ENCODE measurements at regions not wholly inside any gene's neighbourhood (a gene's known extent, or its start where the extent isn't known, plus 50 kb on each side); places are given as distances from the start of the nearest gene placed in this dataset.

DNA sequence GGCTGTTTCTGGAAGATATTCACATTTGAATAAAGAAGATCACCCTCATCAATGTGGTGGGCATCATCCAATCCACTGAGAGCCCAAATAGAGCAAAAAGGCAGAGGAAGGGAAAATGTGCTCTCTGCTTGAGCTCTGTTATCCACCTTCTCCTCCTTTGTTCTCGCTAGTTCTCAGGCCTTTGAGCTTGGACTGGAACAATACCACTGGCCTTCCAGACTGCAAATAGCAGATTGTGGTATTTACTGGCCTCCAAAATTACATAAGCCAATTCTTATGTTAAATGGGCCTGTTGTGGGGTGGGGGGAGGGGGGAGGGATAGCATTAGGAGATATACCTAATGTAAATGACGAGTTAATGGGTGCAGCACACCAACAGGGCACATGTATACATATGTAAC is 219.3 kb downstream of the C1orf94 start:
- H3K4me2 ChIP-seq = peak overlapping the region; percentile 50

More for the DNA sequence above, 219.3 kb downstream of the C1orf94 start:
- Mint-ChIP-seq H3K36me3 (ENCODE audit: low read depth) (no peaks in the 10 kb centered on the region), H3K4me3 (no peak overlapping the region; the same call in 2 of the 3 replicates), H3K27me3 (ENCODE audit: insufficient read depth, low read depth, poor library complexity) (peaks cover 1% of the 10 kb centered on the region), H3K9me3 (no peaks in the 10 kb centered on the region; the same call in 2 of the 3 replicates), H3K27ac (peak overlapping the region; percentile 85), H3K4me1 (peaks cover 6% of the 10 kb centered on the region)
- H3K4me1 ChIP-seq (ENCODE audit: insufficient read depth) = peaks cover 10% of the 10 kb centered on the region; the same call in 1 of the 2 replicates
- peak overlapping the region; percentile 55; the same call in 1 of the 2 replicates for H3K27ac ChIP-seq (ENCODE audit: low read depth)
- no peaks in the 10 kb centered on the region for H3K36me3 ChIP-seq (ENCODE audit: insufficient read depth)
- peak; percentile 72 for DNase-seq (ENCODE audit: low spot score)
- H3F3A ChIP-seq (replicated peaks; ENCODE audit: low read depth) = no peaks in the 10 kb centered on the region
- H3K79me2 ChIP-seq (replicated peaks; ENCODE audit: insufficient read depth) = no peaks in the 10 kb centered on the region
- ATAC-seq = peak; percentile 91
- H2AFZ ChIP-seq = no peak overlapping the region
- no peaks in the 10 kb centered on the region for H3K27me3 ChIP-seq (ENCODE audit: insufficient read depth)
- no peaks in the 10 kb centered on the region; the same call in 1 of the 2 replicates for H3K9me2 ChIP-seq (ENCODE audit: insufficient read depth)
- TF ChIP-seq, protein P1, sequence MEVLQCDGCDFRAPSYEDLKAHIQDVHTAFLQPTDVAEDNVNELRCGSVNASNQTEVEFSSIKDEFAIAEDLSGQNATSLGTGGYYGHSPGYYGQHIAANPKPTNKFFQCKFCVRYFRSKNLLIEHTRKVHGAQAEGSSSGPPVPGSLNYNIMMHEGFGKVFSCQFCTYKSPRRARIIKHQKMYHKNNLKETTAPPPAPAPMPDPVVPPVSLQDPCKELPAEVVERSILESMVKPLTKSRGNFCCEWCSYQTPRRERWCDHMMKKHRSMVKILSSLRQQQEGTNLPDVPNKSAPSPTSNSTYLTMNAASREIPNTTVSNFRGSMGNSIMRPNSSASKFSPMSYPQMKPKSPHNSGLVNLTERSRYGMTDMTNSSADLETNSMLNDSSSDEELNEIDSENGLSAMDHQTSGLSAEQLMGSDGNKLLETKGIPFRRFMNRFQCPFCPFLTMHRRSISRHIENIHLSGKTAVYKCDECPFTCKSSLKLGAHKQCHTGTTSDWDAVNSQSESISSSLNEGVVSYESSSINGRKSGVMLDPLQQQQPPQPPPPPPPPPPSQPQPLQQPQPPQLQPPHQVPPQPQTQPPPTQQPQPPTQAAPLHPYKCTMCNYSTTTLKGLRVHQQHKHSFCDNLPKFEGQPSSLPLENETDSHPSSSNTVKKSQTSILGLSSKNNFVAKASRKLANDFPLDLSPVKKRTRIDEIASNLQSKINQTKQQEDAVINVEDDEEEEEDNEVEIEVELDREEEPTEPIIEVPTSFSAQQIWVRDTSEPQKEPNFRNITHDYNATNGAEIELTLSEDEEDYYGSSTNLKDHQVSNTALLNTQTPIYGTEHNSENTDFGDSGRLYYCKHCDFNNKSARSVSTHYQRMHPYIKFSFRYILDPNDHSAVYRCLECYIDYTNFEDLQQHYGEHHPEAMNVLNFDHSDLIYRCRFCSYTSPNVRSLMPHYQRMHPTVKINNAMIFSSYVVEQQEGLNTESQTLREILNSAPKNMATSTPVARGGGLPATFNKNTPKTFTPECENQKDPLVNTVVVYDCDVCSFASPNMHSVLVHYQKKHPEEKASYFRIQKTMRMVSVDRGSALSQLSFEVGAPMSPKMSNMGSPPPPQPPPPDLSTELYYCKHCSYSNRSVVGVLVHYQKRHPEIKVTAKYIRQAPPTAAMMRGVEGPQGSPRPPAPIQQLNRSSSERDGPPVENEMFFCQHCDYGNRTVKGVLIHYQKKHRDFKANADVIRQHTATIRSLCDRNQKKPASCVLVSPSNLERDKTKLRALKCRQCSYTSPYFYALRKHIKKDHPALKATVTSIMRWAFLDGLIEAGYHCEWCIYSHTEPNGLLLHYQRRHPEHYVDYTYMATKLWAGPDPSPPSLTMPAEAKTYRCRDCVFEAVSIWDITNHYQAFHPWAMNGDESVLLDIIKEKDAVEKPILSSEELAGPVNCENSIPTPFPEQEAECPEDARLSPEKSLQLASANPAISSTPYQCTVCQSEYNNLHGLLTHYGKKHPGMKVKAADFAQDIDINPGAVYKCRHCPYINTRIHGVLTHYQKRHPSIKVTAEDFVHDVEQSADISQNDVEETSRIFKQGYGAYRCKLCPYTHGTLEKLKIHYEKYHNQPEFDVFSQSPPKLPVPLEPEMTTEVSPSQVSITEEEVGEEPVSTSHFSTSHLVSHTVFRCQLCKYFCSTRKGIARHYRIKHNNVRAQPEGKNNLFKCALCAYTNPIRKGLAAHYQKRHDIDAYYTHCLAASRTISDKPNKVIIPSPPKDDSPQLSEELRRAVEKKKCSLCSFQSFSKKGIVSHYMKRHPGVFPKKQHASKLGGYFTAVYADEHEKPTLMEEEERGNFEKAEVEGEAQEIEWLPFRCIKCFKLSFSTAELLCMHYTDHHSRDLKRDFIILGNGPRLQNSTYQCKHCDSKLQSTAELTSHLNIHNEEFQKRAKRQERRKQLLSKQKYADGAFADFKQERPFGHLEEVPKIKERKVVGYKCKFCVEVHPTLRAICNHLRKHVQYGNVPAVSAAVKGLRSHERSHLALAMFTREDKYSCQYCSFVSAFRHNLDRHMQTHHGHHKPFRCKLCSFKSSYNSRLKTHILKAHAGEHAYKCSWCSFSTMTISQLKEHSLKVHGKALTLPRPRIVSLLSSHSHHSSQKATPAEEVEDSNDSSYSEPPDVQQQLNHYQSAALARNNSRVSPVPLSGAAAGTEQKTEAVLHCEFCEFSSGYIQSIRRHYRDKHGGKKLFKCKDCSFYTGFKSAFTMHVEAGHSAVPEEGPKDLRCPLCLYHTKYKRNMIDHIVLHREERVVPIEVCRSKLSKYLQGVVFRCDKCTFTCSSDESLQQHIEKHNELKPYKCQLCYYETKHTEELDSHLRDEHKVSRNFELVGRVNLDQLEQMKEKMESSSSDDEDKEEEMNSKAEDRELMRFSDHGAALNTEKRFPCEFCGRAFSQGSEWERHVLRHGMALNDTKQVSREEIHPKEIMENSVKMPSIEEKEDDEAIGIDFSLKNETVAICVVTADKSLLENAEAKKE (CRISPR knock-in tag; IDR thresholded peaks at IDR 0.05) = peak; percentile 77
- TF ChIP-seq CREB1 (CRISPR knock-in tag; IDR thresholded peaks at IDR 0.05; ENCODE audit: low read depth) (0 out of 2 replicates have a peak, but pooled peaks have one; percentile 23), JUNB (IDR thresholded peaks at IDR 0.05; ENCODE audit: unreplicated experiment) (no peak), ZNF331 (CRISPR knock-in tag; IDR thresholded peaks at IDR 0.05; ENCODE audit: low read depth) (no peak), EZH2 (IDR thresholded peaks at IDR 0.05; ENCODE audit: low read depth, unreplicated experiment) (no peak), EZH2phosphoT487 (IDR thresholded peaks at IDR 0.05; ENCODE audit: unreplicated experiment) (no peak), POLR2AphosphoS5 (IDR thresholded peaks at IDR 0.05; ENCODE audit: low read depth) (no peak), ZNF114 (CRISPR knock-in tag; IDR thresholded peaks at IDR 0.05) (peak; percentile 19; the same call in 1 of the 2 replicates), NANOG (IDR thresholded peaks at IDR 0.05; ENCODE audit: borderline replicate concordance) (peak; percentile 22; the same call in 1 of the 2 replicates), STAT1 (IDR thresholded peaks at IDR 0.05; ENCODE audit: unreplicated experiment) (no peak)
- TF ChIP-seq, protein P2, sequence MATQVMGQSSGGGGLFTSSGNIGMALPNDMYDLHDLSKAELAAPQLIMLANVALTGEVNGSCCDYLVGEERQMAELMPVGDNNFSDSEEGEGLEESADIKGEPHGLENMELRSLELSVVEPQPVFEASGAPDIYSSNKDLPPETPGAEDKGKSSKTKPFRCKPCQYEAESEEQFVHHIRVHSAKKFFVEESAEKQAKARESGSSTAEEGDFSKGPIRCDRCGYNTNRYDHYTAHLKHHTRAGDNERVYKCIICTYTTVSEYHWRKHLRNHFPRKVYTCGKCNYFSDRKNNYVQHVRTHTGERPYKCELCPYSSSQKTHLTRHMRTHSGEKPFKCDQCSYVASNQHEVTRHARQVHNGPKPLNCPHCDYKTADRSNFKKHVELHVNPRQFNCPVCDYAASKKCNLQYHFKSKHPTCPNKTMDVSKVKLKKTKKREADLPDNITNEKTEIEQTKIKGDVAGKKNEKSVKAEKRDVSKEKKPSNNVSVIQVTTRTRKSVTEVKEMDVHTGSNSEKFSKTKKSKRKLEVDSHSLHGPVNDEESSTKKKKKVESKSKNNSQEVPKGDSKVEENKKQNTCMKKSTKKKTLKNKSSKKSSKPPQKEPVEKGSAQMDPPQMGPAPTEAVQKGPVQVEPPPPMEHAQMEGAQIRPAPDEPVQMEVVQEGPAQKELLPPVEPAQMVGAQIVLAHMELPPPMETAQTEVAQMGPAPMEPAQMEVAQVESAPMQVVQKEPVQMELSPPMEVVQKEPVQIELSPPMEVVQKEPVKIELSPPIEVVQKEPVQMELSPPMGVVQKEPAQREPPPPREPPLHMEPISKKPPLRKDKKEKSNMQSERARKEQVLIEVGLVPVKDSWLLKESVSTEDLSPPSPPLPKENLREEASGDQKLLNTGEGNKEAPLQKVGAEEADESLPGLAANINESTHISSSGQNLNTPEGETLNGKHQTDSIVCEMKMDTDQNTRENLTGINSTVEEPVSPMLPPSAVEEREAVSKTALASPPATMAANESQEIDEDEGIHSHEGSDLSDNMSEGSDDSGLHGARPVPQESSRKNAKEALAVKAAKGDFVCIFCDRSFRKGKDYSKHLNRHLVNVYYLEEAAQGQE (IDR thresholded peaks at IDR 0.05; ENCODE audit: unreplicated experiment) = no peak
- TF ChIP-seq, protein P3, sequence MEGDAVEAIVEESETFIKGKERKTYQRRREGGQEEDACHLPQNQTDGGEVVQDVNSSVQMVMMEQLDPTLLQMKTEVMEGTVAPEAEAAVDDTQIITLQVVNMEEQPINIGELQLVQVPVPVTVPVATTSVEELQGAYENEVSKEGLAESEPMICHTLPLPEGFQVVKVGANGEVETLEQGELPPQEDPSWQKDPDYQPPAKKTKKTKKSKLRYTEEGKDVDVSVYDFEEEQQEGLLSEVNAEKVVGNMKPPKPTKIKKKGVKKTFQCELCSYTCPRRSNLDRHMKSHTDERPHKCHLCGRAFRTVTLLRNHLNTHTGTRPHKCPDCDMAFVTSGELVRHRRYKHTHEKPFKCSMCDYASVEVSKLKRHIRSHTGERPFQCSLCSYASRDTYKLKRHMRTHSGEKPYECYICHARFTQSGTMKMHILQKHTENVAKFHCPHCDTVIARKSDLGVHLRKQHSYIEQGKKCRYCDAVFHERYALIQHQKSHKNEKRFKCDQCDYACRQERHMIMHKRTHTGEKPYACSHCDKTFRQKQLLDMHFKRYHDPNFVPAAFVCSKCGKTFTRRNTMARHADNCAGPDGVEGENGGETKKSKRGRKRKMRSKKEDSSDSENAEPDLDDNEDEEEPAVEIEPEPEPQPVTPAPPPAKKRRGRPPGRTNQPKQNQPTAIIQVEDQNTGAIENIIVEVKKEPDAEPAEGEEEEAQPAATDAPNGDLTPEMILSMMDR (conservative IDR thresholded peaks at IDR 0.05; ENCODE audit: low read depth in 2 of 2) = no peak
- TF ChIP-seq, protein P4, sequence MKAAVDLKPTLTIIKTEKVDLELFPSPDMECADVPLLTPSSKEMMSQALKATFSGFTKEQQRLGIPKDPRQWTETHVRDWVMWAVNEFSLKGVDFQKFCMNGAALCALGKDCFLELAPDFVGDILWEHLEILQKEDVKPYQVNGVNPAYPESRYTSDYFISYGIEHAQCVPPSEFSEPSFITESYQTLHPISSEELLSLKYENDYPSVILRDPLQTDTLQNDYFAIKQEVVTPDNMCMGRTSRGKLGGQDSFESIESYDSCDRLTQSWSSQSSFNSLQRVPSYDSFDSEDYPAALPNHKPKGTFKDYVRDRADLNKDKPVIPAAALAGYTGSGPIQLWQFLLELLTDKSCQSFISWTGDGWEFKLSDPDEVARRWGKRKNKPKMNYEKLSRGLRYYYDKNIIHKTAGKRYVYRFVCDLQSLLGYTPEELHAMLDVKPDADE (IDR thresholded peaks at IDR 0.05) = no peak
- H3K4me3 ChIP-seq = no peak overlapping the region
- H4K20me1 ChIP-seq (replicated peaks; ENCODE audit: insufficient read depth) = no peaks in the 10 kb centered on the region

Measured in GM23338 (cell line).